CD4-positive, alpha-beta T cell treated with Interleukin-10 for 1 hour (primary cell): ENCODE measurements at regions not wholly inside any gene's neighbourhood (a gene's known extent, or its start where the extent isn't known, plus 50 kb on each side); places are given as distances from the start of the nearest gene placed in this dataset.

Source experiments
- DNase-seq: peaks from one replicate; pipeline ENCODE4 v3.0.0-alpha.2; 2020

GRCh38 chr4:11264346-11264745, 164.3 kb downstream of the HS3ST1 start:
- DNase-seq, result no peak

DNA sequence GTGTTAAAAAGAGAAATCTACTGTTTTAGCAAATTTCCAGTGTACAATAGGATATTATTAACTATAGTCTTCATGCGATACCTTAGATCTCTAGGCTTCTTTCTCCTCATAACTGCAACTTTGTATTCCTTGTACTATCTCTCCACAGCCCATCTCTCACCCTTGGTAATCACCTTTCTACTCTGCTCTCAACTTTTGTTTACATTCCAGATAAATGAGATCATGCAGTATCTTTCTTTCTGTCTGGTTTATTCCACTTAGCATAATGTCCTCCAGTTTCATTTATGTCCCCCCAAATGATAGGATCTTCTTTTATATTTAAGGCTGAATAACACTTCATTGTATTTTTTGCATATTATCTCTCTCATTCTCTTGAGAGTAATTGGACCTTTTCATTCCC, 165.5 kb downstream of the HS3ST1 start:
- no peak for DNase-seq

- DNase-seq, result no peak
Observed at GRCh38 chr4:11261066-11261850, 167.4 kb downstream of the HS3ST1 start.

DNA sequence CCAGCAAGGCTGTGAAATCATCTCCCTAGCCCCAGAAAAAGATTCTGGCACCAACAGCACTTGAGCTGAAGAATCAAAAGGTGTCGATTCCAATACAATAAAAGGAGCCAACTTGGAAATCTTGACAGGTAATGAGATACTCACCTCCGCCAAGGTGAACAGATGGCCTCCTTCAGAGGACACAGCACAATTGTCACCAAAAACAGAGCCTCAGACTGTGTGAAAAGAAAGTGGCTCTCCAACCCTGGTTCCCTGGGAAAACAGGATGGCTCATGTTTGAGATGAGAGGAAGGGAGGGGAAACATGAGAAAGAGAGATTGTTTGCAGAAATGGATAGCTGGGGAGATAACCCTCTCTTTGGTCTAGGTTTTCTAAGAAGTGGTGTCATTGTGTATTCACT, 168.9 kb downstream of the HS3ST1 start:
- no peak for DNase-seq

DNA sequence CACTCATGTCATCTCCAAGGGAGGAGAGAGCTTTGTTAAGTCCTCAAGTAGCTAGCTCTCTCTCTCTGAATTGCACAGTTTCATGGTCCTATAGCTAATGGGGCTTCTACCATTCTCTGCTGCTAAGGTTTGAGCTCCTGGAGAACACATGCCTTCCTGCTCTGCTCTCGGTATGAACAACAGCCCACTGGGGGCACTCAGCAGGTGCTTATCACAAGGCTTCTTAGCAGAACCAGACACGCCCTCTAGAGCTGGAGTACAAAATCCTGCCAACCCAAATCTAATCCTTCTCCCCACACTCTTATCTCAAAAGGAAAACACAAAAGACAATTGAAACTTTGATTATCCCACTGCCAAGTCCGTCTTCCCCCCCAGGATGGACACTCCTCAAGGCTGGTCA, 176.5 kb downstream of the HS3ST1 start:
- DNase-seq, result no peak

DNA sequence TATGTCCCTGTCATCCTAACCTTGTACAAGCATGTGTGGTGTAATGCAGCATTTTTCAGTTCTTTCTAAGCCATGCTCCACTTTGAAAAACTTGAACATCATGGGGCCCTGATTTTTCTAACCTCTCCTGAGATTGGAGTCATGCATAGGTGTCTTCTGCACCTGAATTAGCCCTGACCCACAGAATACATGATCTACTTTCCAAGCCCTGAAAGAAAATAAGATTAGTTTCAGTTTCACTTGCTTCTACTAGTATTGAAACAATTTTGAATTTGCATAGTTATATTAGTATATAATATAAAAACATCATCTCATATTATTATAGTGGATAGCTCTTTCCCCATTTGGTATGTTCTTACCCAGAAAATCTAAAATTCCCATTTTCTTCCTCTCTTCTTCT, 178.2 kb downstream of the HS3ST1 start:
- no peak for DNase-seq

DNA sequence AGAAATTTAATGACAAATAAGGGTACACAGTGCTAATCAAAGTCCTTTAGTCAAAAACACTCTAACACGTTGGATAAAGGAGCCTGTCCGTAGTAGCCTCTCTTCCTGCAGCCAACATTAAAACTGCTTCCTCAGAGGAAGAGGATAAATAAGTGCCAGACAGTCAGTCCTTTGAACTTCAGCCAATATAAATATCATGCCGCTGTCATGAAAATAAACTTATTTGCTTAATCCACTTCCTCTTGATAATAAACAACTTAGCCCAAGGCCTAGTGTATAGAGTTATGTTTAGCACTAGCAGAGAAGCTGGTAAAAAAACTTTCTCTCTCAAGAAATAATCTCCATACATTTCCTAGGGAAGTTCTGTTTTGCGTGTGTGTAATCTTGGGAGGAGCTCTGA, 196.7 kb downstream of the HS3ST1 start:
- no peak for DNase-seq

DNA sequence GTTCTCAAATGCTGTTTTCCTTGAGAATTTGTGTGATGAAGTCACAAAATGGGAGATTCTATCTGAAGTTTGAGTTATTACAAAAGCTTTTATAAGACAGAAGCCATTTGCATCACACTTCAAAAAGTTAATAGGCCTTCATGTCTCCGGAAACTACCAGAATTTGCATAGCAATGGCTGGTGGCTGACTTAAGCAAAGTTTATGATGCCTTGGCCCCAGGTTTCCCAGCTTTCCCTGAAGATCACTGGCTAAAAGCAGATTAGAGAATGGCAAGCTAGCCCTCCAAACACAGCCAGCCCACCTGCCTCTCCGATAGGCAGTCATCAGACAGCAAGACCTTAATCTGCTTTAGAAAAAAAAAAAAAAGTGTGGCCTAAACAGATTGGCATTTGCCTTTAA, 197.8 kb downstream of the HS3ST1 start:
- no peak for DNase-seq

DNA sequence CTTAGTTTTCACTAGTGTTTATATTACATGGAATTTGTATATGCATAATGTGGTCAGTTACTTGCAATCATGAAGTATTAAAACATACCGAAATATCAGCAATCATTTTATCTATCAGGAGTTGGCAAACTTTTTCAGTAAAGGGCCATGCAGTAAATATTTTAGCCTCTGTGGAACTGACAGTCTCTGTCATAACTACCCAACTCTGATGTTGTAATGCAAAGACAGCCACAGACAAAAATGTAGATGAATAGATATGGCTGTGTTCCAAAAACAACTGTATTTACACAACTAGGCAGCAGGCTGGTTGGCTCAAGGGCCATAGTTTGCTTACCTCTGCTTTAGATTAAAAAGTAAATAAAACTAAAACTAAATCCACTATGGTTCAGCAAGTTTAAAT, 200.2 kb downstream of the HS3ST1 start:
- no peak for DNase-seq

GRCh38 chr4:11223311-11223710, 205.4 kb downstream of the HS3ST1 start:
- no peak for DNase-seq

- no peak for DNase-seq
Observed at GRCh38 chr4:11218692-11219091, 210.0 kb downstream of the HS3ST1 start.

- DNase-seq, result no peak
Observed at GRCh38 chr4:11216520-11216919, 212.2 kb downstream of the HS3ST1 start.

DNA sequence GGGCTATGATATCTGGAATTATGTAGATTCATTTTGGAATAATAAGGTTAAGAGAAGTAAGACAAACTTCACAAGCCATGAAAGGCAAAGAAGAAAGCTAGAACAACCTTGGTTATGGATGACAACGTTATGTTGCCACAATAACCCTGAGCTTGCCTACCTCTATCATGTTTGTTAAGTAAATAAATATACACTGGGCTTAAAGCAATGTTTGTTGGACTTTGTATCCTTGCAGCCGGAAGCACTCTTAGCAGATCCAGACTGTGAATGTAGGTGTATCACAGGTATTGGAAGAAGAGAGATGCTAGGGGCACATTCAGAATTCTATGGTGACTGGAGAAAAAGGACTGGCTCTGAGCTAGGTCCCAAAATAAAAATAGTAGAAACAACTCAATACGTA, 214.4 kb downstream of the HS3ST1 start:
- no peak for DNase-seq

DNA sequence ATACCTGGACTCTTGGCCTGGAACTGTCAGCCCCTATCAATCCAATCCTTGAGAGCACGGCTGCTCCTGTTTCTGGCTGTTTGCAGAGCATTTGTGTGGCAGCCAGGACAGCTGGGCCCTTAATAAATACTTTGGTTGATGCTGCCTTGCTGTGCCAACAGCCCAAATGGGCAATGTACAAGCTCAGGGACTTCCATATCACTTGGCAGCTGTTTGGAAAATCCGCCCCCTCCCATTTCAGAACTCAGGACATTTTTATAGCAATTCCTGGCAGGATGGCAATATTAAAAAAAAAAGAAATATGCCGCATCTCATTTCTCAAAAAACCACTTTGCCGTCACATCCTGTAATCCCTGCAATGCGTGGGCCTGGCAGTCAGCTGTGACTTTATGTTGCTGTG, 218.9 kb downstream of the HS3ST1 start:
- no peak for DNase-seq

DNA sequence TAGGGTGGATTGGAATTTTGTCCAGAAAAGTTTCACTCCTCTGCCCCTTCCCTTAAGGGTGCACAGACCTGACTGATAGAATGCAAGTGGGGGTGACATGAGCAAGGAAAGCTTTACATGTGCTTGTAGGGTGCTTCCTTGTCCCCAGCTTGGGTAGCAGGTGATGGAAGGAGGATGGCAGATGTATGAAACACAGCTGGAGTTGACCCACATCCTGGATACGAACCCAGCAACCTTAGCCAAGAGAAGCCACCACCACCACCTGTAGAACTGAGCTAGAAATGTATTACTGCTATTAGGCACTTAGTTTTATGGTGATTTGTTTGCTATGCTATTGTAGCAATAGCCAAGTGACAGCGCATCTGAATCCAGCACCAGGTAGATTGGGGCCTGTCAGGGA, 227.4 kb downstream of the HS3ST1 start:
- no peak for DNase-seq

DNA sequence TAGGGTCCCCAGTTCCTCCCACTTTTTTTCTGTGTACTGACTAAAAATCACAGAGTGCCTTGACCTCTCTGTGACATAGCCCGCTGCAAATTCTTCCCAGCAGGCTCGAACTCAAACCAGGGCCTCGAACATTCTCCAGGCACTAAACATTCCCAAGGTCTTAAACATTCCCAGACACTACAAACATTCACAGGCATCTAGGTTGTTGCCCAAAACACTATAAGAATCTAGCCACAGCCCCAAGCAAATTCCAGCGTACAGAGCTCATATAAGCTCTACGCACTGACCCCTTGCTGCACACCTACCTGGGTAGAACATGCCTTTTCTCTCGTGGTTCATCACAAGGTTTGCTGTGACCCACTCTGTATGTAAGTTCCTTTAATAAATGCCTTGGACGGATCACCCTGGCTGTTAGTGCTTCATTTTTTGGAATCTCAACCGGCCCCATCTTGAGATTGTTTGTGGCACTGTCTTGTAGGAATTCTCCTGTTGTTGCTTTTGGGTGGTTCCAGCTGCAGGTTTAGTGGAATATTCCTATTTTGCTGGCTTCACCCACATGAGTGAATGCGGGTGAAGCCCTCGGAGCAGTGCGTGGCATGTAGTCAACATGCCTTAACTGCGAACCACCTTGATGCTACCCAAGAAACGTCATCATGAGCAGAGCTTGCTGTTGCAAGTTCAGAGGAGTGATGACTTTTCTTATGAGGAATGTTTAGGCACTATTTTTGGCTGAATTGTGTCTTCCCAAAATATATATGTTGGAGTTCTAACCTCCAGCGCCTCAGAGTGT, 230.0 kb downstream of the HS3ST1 start:
- DNase-seq, result no peak

DNA sequence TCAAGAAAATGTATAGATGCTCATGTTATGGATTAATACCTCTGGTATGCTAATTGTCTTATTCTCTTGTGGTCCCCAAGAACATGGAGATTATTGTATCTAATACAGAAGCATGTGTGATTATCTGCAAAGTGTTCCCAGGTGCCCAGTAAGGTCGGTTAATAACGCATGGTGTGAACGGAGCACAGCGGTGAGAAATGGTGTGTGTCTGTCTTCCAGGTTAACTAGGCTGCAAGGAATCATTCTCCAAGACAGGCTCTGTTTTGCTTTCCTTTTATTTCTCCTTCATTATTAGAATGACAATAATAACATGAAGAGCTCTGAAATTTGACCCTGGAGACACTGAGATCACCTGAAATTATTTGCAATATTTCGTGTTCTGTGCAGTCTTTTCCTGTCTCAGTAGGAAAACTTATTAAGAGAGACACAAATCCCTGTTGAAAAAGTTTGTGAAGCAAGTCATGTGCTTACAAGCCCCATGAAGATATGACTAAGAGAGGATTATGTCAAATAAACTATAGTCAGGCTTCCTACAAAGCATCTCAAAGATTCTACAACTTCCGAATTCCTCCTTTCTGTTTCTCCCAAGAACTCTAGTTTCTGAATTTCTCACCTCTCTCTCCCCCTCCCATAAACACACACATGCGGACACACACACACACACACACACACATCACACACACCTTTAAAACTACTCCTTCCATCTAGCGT, 230.9 kb downstream of the HS3ST1 start:
- DNase-seq, result no peak

DNA sequence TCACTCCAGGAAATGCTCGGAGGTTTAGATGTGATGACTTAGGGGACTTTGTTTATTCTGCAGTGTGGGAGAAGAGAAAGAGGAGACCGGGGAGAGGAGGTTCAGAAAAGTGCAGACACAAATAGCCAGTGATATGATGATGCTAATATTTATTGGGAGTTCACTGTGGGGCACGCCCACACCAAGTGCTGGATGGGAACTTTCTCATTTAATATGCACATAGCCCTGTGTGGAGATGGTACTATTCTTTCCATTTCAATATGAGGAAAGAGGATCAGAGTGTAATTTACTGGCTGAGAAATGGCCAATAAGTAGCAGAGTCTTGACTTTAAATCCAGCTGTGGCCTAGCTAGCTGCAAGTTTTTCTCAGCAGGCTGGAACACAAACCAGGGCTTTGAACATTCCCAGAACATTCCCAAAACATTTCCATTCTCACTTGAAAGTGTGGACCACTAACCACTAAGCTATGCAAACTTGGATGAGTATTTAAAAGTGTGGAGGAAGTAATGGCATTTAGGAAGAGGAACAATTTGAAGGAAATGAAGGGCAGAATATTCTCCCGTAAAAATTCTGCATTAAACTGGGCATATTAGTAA, 231.7 kb downstream of the HS3ST1 start:
- no peak for DNase-seq

GRCh38 chr4:11194431-11194830, 234.3 kb downstream of the HS3ST1 start:
- DNase-seq, result no peak

GRCh38 chr4:11189756-11190155, 238.9 kb downstream of the HS3ST1 start:
- no peak for DNase-seq

- DNase-seq, result no peak
Observed at GRCh38 chr4:11183356-11183740, 245.3 kb downstream of the HS3ST1 start.

GRCh38 chr4:11182586-11183355, 245.9 kb downstream of the HS3ST1 start:
- DNase-seq, result no peak

DNA sequence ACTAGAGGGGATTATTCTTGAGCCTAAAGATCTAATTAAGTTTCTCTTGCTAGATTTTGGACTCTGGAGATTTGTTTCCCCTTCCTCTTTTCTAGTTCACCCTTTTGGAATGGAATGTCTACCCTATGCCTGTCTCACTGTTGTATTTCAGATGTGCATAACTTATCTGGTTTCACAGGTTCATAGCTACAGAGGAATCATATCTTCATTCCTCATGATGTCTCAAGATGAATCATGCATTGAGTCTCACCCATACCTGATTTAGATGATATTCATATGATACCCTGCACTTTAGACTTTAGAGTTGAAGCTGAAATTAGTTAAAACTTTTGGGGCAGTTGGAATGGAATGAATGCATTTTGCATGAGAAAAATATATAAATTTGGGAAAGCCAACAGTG, 246.7 kb downstream of the HS3ST1 start:
- no peak for DNase-seq
